Upper lobe of left lung (tissue), 4 donors: ENCODE measurements at regions not wholly inside any gene's neighbourhood (a gene's known extent, or its start where the extent isn't known, plus 50 kb on each side); places are given as distances from the start of the nearest gene placed in this dataset.

Experiments
- EP300 ChIP-seq, 4 donors: sonication (generic); formaldehyde crosslinking; IDR thresholded peaks; one replicate each; pipeline ENCODE4 v1.5.1; 2017; ENCODE audit warnings: antibody characterized with exemption in 4 of 4, control low read depth in 2 of 4
- POLR2A ChIP-seq, 4 donors: fragments of 450-650 bp; IDR thresholded peaks; one replicate each; pipeline ENCODE4 v1.5.1; 2016 to 2017; ENCODE audit warnings: antibody characterized with exemption in 4 of 4, mild to moderate bottlenecking in 2 of 4
- TF ChIP-seq, protein P1 (sequence below), 6 experiments: fragments of 450-650 bp in 4 of 6; fragments of 200-600 bp in 2 of 6; sonication (generic) in 2 of 6; IDR thresholded peaks; one replicate each; pipeline ENCODE4 v1.5.1; 2016 to 2019; ENCODE audit warnings: antibody characterized with exemption in 6 of 6

DNA sequence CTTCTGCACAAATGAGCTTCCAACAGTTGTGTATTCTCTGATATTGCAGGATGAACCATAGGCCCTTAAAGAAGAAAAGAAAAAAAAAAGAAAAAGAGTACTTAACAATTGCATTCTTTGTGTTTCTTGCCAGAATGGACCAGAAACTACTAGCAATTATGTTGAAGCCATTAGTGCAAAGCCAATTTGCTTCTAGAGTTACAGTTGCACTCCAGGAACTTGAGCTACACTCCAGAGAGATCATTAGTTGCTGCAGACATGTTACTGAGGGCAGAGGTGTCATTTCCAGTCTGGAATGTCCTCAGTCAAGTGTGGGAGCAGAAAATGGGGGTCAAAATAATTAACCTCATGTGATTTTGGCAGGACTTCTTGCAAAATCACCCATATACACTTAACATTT is 85.6 kb upstream of the CCL2 start:
- TF ChIP-seq, protein P1, sequence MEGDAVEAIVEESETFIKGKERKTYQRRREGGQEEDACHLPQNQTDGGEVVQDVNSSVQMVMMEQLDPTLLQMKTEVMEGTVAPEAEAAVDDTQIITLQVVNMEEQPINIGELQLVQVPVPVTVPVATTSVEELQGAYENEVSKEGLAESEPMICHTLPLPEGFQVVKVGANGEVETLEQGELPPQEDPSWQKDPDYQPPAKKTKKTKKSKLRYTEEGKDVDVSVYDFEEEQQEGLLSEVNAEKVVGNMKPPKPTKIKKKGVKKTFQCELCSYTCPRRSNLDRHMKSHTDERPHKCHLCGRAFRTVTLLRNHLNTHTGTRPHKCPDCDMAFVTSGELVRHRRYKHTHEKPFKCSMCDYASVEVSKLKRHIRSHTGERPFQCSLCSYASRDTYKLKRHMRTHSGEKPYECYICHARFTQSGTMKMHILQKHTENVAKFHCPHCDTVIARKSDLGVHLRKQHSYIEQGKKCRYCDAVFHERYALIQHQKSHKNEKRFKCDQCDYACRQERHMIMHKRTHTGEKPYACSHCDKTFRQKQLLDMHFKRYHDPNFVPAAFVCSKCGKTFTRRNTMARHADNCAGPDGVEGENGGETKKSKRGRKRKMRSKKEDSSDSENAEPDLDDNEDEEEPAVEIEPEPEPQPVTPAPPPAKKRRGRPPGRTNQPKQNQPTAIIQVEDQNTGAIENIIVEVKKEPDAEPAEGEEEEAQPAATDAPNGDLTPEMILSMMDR (IDR thresholded peaks at IDR 0.05), result no peak
- TF ChIP-seq POLR2A (IDR thresholded peaks at IDR 0.05) (no peak), EP300 (IDR thresholded peaks at IDR 0.05) (no peak)
